SK-N-SH (cell line): ENCODE measurements at regions not wholly inside any gene's neighbourhood (a gene's known extent, or its start where the extent isn't known, plus 50 kb on each side); places are given as distances from the start of the nearest gene placed in this dataset.

Source experiments
- CTCF ChIA-PET: fragments of 300-600, 350-600 bp; formaldehyde crosslinking; extraction: SDS; loops from one replicate; lab custom pipeline; 2021; lab: Yijun Ruan, JAX
- POLR2A ChIA-PET: fragments of 350-600 bp; sonication (Branson Sonifier 250); formaldehyde crosslinking; extraction: SDS; loops from one replicate; lab custom pipeline; 2020; ENCODE audit warnings: antibody characterized with exemption, inconsistent platforms; lab: Yijun Ruan, JAX
- DNase-seq: peaks from one replicate; pipeline ENCODE4 v3.0.0; 2012
- H2AFZ ChIP-seq: fragments of 200-600 bp; sonication (generic); 2 replicates; pipeline ENCODE4 v1.8.1; 2016; ENCODE audit warnings: antibody characterized with exemption, mild to moderate bottlenecking, low read depth
- H3F3A ChIP-seq: fragments of 200-600 bp; sonication (generic); replicated peaks from 2 replicates; pipeline ENCODE3; 2016; ENCODE audit warnings: antibody characterized with exemption, mild to moderate bottlenecking; ENCODE audit not compliant: insufficient read depth
- H3K27ac ChIP-seq, 2 experiments: fragments of 200-500 bp in 1 of 2; fragments of 200-600 bp in 1 of 2; sonication (Bioruptor generic) in 1 of 2; sonication (generic), shearing (Covaris generic) in 1 of 2; 2 replicates each; pipeline versions ENCODE4 v1.5.1 to v1.6.1; 2014 to 2016; ENCODE audit warnings: low read depth in 2 of 2, inconsistent platforms in 1 of 2, low read length in 1 of 2, mild to moderate bottlenecking in 1 of 2, mixed read lengths in 1 of 2
- H3K27me3 ChIP-seq: fragments of 200-600 bp; sonication (generic), shearing (Covaris generic); 2 replicates; pipeline ENCODE4 v1.6.1; 2016; ENCODE audit warnings: mixed run types; ENCODE audit not compliant: insufficient read depth
- H3K36me3 ChIP-seq, 2 experiments: fragments of 200-500 bp in 1 of 2; fragments of 200-600 bp in 1 of 2; sonication (Bioruptor generic) in 1 of 2; sonication (generic) in 1 of 2; replicated peaks in 1 of 2; 2 replicates each; pipeline versions ENCODE3 to v1.5.1; 2014 to 2016; ENCODE audit warnings: low read length in 1 of 2, mild to moderate bottlenecking in 1 of 2; ENCODE audit not compliant: insufficient read depth in 2 of 2, control insufficient read depth in 1 of 2
- H3K4me1 ChIP-seq, 2 experiments: fragments of 200-500 bp in 1 of 2; fragments of 200-600 bp in 1 of 2; sonication (Bioruptor generic) in 1 of 2; sonication (generic), shearing (Covaris generic) in 1 of 2; 2 replicates each; pipeline versions ENCODE4 v1.5.1 to v1.6.1; 2014 to 2016; ENCODE audit warnings: low read depth in 1 of 2, low read length in 1 of 2, mixed run types in 1 of 2; ENCODE audit not compliant: insufficient read depth in 2 of 2, control insufficient read depth in 1 of 2
- H3K4me2 ChIP-seq: fragments of 200-600 bp; sonication (generic), shearing (Covaris generic); 2 replicates; pipeline ENCODE4 v1.6.1; 2017; ENCODE audit warnings: mixed run types
- H3K4me3 ChIP-seq, 2 experiments: fragments of 200-500 bp in 1 of 2; fragments of 200-600 bp in 1 of 2; sonication (Bioruptor generic) in 1 of 2; sonication (generic), shearing (Covaris generic) in 1 of 2; 2 replicates each; pipeline versions ENCODE4 v1.5.1 to v1.8.1; 2014 to 2016; ENCODE audit warnings: low read depth in 2 of 2, inconsistent platforms in 1 of 2, low read length in 1 of 2, mild to moderate bottlenecking in 1 of 2, mixed read lengths in 1 of 2, moderate library complexity in 1 of 2
- H3K79me2 ChIP-seq: fragments of 200-600 bp; sonication (generic); 2 replicates; pipeline ENCODE4 v1.8.1; 2017; ENCODE audit warnings: mild to moderate bottlenecking; ENCODE audit not compliant: insufficient read depth
- H3K9ac ChIP-seq: fragments of 200-600 bp; sonication (generic); 2 replicates; pipeline ENCODE4 v1.6.1; 2017; ENCODE audit warnings: mixed run types
- H3K9me2 ChIP-seq: fragments of 200-600 bp; sonication (generic); 2 replicates; pipeline ENCODE4 v1.6.1; 2017; ENCODE audit warnings: mixed run types
- H3K9me3 ChIP-seq: fragments of 200-600 bp; sonication (generic); 2 replicates; pipeline ENCODE4 v1.6.1; 2017; ENCODE audit warnings: mixed run types, mild to moderate bottlenecking, moderate library complexity
- H4K20me1 ChIP-seq: fragments of 200-600 bp; sonication (generic); 2 replicates; pipeline ENCODE4 v1.6.1; 2017; ENCODE audit warnings: mild to moderate bottlenecking, mixed run types; ENCODE audit not compliant: insufficient read depth
- EP300 ChIP-seq, 2 experiments: IDR thresholded peaks; 2 replicates each; pipeline versions ENCODE4 v1.4.0 to v1.6.1; 2012; ENCODE audit warnings: borderline replicate concordance in 1 of 2, low read depth in 1 of 2, low read length in 1 of 2
- EZH2phosphoT487 ChIP-seq: fragments of 200-600 bp; sonication (generic); IDR thresholded peaks from 2 replicates; pipeline ENCODE4 v1.6.1; 2017; ENCODE audit warnings: low read depth, mixed run types, mild to moderate bottlenecking, antibody characterized with exemption, moderate library complexity, borderline replicate concordance
- FOXM1 ChIP-seq: IDR thresholded peaks from 2 replicates; pipeline ENCODE4 v1.4.0; 2012; ENCODE audit warnings: low read depth, mild to moderate bottlenecking
- JUND ChIP-seq: IDR thresholded peaks from 2 replicates; pipeline ENCODE4 v1.4.0; 2012
- MEF2A ChIP-seq: IDR thresholded peaks from 2 replicates; pipeline ENCODE4 v1.4.0; 2012; ENCODE audit warnings: low read depth, borderline replicate concordance
- MXI1 ChIP-seq: IDR thresholded peaks from 2 replicates; pipeline ENCODE4 v1.6.1; 2012; ENCODE audit warnings: mild to moderate bottlenecking, low read depth, low read length, improper control_type of control experiment
- NFIC ChIP-seq: IDR thresholded peaks from 2 replicates; pipeline ENCODE4 v1.4.0; 2012; ENCODE audit warnings: borderline replicate concordance
- POLR2AphosphoS5 ChIP-seq: IDR thresholded peaks from 2 replicates; pipeline ENCODE4 v1.6.1; 2012; ENCODE audit warnings: low read depth, low read length
- RAD21 ChIP-seq: IDR thresholded peaks from 2 replicates; pipeline ENCODE4 v1.6.1; 2012; ENCODE audit warnings: mild to moderate bottlenecking, low read length
- RCOR1 ChIP-seq: fragments of 150-350 bp; IDR thresholded peaks from 2 replicates; pipeline ENCODE4 v1.6.1; 2017; ENCODE audit warnings: antibody characterized with exemption, low read length
- SMC3 ChIP-seq: IDR thresholded peaks from 2 replicates; pipeline ENCODE4 v1.6.1; 2012; ENCODE audit warnings: low read depth, low read length, improper control_type of control experiment
- TAF1 ChIP-seq: IDR thresholded peaks from 2 replicates; pipeline ENCODE4 v1.6.1; 2012; ENCODE audit warnings: low read depth, mild to moderate bottlenecking, low read length, moderate library complexity, borderline replicate concordance
- YY1 ChIP-seq: IDR thresholded peaks from 2 replicates; pipeline ENCODE4 v1.4.0; 2012; ENCODE audit warnings: low read depth, mild to moderate bottlenecking
- WGBS: methylation state at CpG from one replicate; pipeline ENCODE4 v1.1.6; 2017; ENCODE audit warnings: low lambda C conversion rate; 5-methylcytosine and 5-hydroxymethylcytosine counted together
- TF ChIP-seq, protein P1 (sequence below): IDR thresholded peaks from 2 replicates; pipeline ENCODE4 v1.6.1; 2012; ENCODE audit warnings: mild to moderate bottlenecking, low read depth, low read length, moderate library complexity
- TF ChIP-seq, protein P2 (sequence below): IDR thresholded peaks from 2 replicates; pipeline ENCODE4 v1.4.0; 2012; ENCODE audit warnings: low read depth, borderline replicate concordance
- TF ChIP-seq, protein P3 (sequence below): IDR thresholded peaks from 2 replicates; pipeline ENCODE4 v1.4.0; 2012; ENCODE audit warnings: low read depth, borderline replicate concordance
- TF ChIP-seq, protein P4 (sequence below): IDR thresholded peaks from 2 replicates; pipeline ENCODE4 v1.4.0; 2012; ENCODE audit warnings: low read depth
- TF ChIP-seq, protein P5 (sequence below): fragments of 150-350 bp; IDR thresholded peaks from 2 replicates; pipeline ENCODE4 v1.6.1; 2017; ENCODE audit warnings: antibody characterized with exemption, low read length, low read depth, borderline replicate concordance
- TF ChIP-seq, protein P6 (sequence below): fragments of 200-600 bp; sonication (generic); IDR thresholded peaks from 2 replicates; pipeline ENCODE4 v1.6.1; 2017; ENCODE audit warnings: antibody characterized with exemption, mild to moderate bottlenecking, moderate library complexity

DNA sequence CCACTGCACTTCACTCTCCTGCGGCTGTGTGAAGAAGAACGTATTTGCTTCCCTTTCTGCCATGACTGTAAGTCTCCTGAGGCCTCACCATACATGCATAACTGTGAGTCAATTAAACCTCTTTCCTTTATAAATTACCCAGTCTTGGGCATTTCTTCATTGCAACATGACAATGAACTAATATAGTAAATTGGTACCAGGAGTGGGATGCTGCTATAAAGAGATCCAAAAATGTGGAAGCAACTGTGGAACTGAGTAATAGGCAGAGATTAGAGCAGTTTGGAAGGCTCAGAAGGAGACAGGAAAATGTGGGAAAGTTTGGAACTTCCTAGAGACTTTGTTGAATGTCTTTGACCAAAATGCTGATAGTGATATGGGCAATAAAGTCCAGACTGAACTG, 1907.9 kb downstream of the MRPL39 start:
- no peak for DNase-seq
- Histone ChIP-seq H2AFZ (no peak overlapping the region), H4K20me1 (no peaks in the 10 kb centered on the region), H3K9ac (no peak overlapping the region), H3K27ac (no peak overlapping the region), H3K9me2 (no peaks in the 10 kb centered on the region), H3K4me1 (no peaks in the 10 kb centered on the region), H3K36me3 (no peaks in the 10 kb centered on the region), H3K9me3 (no peaks in the 10 kb centered on the region), H3K4me3 (no peak overlapping the region), H3K4me2 (no peak overlapping the region), H3K79me2 (no peaks in the 10 kb centered on the region), H3K27me3 (no peaks in the 10 kb centered on the region), H3F3A (no peaks in the 10 kb centered on the region)
- ChIA-PET POLR2A (no interaction called here), CTCF (no interaction called here)
- TF ChIP-seq RAD21 (no peak), YY1 (no peak), MXI1 (no peak), EZH2phosphoT487 (no peak), JUND (no peak), MEF2A (no peak), NFIC (no peak), RCOR1 (no peak)
- TF ChIP-seq, protein P1, sequence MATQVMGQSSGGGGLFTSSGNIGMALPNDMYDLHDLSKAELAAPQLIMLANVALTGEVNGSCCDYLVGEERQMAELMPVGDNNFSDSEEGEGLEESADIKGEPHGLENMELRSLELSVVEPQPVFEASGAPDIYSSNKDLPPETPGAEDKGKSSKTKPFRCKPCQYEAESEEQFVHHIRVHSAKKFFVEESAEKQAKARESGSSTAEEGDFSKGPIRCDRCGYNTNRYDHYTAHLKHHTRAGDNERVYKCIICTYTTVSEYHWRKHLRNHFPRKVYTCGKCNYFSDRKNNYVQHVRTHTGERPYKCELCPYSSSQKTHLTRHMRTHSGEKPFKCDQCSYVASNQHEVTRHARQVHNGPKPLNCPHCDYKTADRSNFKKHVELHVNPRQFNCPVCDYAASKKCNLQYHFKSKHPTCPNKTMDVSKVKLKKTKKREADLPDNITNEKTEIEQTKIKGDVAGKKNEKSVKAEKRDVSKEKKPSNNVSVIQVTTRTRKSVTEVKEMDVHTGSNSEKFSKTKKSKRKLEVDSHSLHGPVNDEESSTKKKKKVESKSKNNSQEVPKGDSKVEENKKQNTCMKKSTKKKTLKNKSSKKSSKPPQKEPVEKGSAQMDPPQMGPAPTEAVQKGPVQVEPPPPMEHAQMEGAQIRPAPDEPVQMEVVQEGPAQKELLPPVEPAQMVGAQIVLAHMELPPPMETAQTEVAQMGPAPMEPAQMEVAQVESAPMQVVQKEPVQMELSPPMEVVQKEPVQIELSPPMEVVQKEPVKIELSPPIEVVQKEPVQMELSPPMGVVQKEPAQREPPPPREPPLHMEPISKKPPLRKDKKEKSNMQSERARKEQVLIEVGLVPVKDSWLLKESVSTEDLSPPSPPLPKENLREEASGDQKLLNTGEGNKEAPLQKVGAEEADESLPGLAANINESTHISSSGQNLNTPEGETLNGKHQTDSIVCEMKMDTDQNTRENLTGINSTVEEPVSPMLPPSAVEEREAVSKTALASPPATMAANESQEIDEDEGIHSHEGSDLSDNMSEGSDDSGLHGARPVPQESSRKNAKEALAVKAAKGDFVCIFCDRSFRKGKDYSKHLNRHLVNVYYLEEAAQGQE, result no peak
- TF ChIP-seq, protein P2, sequence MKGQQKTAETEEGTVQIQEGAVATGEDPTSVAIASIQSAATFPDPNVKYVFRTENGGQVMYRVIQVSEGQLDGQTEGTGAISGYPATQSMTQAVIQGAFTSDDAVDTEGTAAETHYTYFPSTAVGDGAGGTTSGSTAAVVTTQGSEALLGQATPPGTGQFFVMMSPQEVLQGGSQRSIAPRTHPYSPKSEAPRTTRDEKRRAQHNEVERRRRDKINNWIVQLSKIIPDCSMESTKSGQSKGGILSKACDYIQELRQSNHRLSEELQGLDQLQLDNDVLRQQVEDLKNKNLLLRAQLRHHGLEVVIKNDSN, result no peak
- 64% methylated on average over 2 of the region's 2 CpGs for WGBS

DNA sequence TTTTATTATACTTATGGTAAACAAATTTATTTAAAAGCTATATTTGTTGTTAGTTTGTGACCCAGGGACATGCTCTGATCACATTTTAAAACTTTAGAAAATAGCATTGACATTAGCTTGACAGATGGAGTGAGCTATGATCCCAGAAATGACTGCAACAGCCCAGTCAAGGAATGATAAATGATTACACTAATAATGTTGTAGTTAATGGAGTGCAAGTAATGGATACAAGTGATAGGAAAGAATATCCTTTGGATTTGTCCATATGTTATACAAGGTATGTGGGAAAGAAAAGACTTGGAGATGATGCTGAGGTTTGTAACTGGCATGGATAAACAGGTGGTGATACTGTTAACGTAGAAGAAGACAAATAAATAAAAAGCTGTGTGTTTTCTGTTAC, 1908.7 kb downstream of the MRPL39 start:
- TF ChIP-seq, protein P3, sequence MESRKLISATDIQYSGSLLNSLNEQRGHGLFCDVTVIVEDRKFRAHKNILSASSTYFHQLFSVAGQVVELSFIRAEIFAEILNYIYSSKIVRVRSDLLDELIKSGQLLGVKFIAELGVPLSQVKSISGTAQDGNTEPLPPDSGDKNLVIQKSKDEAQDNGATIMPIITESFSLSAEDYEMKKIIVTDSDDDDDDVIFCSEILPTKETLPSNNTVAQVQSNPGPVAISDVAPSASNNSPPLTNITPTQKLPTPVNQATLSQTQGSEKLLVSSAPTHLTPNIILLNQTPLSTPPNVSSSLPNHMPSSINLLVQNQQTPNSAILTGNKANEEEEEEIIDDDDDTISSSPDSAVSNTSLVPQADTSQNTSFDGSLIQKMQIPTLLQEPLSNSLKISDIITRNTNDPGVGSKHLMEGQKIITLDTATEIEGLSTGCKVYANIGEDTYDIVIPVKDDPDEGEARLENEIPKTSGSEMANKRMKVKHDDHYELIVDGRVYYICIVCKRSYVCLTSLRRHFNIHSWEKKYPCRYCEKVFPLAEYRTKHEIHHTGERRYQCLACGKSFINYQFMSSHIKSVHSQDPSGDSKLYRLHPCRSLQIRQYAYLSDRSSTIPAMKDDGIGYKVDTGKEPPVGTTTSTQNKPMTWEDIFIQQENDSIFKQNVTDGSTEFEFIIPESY, result no peak
- TF ChIP-seq EZH2phosphoT487 (no peak), FOXM1 (no peak), TAF1 (no peak), RCOR1 (no peak), POLR2AphosphoS5 (no peak), EP300 (IDR thresholded peaks at IDR 0.05; ENCODE audit: borderline replicate concordance in 1 of 2, low read depth in 1 of 2, low read length in 1 of 2) (no peak), YY1 (no peak), JUND (no peak), SMC3 (no peak)
- TF ChIP-seq, protein P4, sequence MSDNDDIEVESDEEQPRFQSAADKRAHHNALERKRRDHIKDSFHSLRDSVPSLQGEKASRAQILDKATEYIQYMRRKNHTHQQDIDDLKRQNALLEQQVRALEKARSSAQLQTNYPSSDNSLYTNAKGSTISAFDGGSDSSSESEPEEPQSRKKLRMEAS, result no peak
- TF ChIP-seq, protein P5, sequence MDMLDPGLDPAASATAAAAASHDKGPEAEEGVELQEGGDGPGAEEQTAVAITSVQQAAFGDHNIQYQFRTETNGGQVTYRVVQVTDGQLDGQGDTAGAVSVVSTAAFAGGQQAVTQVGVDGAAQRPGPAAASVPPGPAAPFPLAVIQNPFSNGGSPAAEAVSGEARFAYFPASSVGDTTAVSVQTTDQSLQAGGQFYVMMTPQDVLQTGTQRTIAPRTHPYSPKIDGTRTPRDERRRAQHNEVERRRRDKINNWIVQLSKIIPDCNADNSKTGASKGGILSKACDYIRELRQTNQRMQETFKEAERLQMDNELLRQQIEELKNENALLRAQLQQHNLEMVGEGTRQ, result no peak
- TF ChIP-seq, protein P6, sequence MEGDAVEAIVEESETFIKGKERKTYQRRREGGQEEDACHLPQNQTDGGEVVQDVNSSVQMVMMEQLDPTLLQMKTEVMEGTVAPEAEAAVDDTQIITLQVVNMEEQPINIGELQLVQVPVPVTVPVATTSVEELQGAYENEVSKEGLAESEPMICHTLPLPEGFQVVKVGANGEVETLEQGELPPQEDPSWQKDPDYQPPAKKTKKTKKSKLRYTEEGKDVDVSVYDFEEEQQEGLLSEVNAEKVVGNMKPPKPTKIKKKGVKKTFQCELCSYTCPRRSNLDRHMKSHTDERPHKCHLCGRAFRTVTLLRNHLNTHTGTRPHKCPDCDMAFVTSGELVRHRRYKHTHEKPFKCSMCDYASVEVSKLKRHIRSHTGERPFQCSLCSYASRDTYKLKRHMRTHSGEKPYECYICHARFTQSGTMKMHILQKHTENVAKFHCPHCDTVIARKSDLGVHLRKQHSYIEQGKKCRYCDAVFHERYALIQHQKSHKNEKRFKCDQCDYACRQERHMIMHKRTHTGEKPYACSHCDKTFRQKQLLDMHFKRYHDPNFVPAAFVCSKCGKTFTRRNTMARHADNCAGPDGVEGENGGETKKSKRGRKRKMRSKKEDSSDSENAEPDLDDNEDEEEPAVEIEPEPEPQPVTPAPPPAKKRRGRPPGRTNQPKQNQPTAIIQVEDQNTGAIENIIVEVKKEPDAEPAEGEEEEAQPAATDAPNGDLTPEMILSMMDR, result no peak
- Histone ChIP-seq H3K4me1 (no peaks in the 10 kb centered on the region), H3K9me2 (no peaks in the 10 kb centered on the region), H3K4me2 (no peak overlapping the region), H4K20me1 (no peaks in the 10 kb centered on the region), H3K27me3 (no peaks in the 10 kb centered on the region), H3K79me2 (no peaks in the 10 kb centered on the region), H2AFZ (no peak overlapping the region), H3K9me3 (no peaks in the 10 kb centered on the region), H3K4me3 (no peak overlapping the region), H3K36me3 (no peaks in the 10 kb centered on the region), H3F3A (no peaks in the 10 kb centered on the region), H3K27ac (no peak overlapping the region), H3K9ac (no peak overlapping the region)
- ChIA-PET CTCF (no interaction called here), POLR2A (no interaction called here)
- 33% methylated on average over 1 of the region's 1 CpG for WGBS
- DNase-seq, result no peak
